Cardiac muscle cell (in vitro differentiated cells and primary cell): ENCODE measurements at regions not wholly inside any gene's neighbourhood (a gene's known extent, or its start where the extent isn't known, plus 50 kb on each side); places are given as distances from the start of the nearest gene placed in this dataset.
A peak's percentile ranks its signal among the peaks of the same experiment; 100 is the strongest.

Experiments used
- DNase-seq, 2 donors: peaks; one replicate each; pipeline versions ENCODE4 v3.0.0 to v3.0.0-alpha.2; 2010 to 2017; ENCODE audit warnings: low read depth in 1 of 2, low spot score in 1 of 2
- H3K27ac ChIP-seq: fragments of 200-600 bp; sonication (generic); 2 replicates; pipeline ENCODE4 v1.5.1; 2016
- H3K27me3 ChIP-seq: fragments of 200-600 bp; sonication (generic); 2 replicates; pipeline ENCODE4 v1.6.0; 2016; ENCODE audit warnings: control low read depth
- H3K36me3 ChIP-seq: fragments of 200-600 bp; sonication (generic); 2 replicates; pipeline ENCODE4 v1.5.1; 2016; ENCODE audit warnings: control low read depth
- H3K4me1 ChIP-seq: fragments of 200-600 bp; sonication (generic); 2 replicates; pipeline ENCODE4 v1.8.1; 2017; ENCODE audit warnings: low read depth, mild to moderate bottlenecking, mixed run types
- H3K4me3 ChIP-seq: fragments of 200-600 bp; sonication (generic); 2 replicates; pipeline ENCODE4 v1.5.1; 2016; ENCODE audit warnings: mild to moderate bottlenecking
- H3K9me3 ChIP-seq: fragments of 200-600 bp; sonication (generic); 2 replicates; pipeline ENCODE4 v1.5.1; 2017; ENCODE audit warnings: low read depth, mild to moderate bottlenecking, control low read depth
- TF ChIP-seq, protein P1 (sequence below): IDR thresholded peaks from 2 replicates; pipeline ENCODE4 v1.5.1; 2012; ENCODE audit warnings: low read depth, mild to moderate bottlenecking, low read length

DNA sequence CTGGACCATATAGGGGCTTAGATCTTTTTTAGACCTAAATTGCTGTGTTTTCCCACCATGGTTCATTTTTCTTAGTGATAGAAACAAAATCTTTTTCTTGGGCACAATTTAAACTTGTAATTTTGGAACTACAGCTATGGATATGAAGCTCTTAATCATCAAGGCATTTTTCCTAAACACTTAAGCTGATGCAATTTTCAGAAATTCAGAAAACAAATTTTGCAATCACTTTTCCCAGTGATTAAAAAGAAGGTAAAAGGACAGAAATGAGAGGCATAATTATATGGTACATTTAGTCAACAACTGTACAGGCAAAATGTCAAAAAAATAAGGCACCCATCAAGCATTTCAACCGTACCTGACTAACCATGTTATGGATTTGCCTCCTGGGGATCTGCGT lies 665.4 kb downstream of the XIRP2 start:
- TF ChIP-seq, protein P1, sequence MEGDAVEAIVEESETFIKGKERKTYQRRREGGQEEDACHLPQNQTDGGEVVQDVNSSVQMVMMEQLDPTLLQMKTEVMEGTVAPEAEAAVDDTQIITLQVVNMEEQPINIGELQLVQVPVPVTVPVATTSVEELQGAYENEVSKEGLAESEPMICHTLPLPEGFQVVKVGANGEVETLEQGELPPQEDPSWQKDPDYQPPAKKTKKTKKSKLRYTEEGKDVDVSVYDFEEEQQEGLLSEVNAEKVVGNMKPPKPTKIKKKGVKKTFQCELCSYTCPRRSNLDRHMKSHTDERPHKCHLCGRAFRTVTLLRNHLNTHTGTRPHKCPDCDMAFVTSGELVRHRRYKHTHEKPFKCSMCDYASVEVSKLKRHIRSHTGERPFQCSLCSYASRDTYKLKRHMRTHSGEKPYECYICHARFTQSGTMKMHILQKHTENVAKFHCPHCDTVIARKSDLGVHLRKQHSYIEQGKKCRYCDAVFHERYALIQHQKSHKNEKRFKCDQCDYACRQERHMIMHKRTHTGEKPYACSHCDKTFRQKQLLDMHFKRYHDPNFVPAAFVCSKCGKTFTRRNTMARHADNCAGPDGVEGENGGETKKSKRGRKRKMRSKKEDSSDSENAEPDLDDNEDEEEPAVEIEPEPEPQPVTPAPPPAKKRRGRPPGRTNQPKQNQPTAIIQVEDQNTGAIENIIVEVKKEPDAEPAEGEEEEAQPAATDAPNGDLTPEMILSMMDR: no peak
- no peaks in the 10 kb centered on the region for H3K27me3 ChIP-seq
- H3K36me3 ChIP-seq: no peaks in the 10 kb centered on the region
- H3K27ac ChIP-seq: no peak overlapping the region
- H3K4me1 ChIP-seq: no peaks in the 10 kb centered on the region
- H3K4me3 ChIP-seq: no peak overlapping the region
- no peak for DNase-seq
- H3K9me3 ChIP-seq: no peaks in the 10 kb centered on the region

DNA sequence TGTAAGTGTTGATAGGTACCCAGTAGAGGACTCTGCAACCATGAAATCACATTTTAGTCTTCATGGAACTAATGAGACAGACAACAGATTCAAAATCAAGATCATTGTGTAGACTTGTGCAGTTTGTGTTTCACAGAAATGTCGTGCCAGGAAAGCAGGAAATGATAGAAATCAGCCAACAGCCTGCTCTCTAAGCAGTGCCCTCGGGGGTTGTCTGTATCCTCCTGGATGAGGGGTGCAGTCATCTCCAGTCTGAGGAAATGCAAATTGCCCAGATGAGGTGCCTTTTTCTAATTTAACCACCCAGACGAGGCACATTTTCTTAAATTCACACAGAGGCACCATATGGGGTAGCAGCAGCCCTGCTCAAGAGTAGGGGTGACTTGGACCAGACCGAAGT lies 663.1 kb downstream of the XIRP2 start:
- no peaks in the 10 kb centered on the region for H3K36me3 ChIP-seq
- no peak overlapping the region for H3K27ac ChIP-seq
- no peaks in the 10 kb centered on the region for H3K27me3 ChIP-seq
- TF ChIP-seq, protein P1: no peak
- no peaks in the 10 kb centered on the region for H3K9me3 ChIP-seq
- H3K4me1 ChIP-seq: no peaks in the 10 kb centered on the region
- no peak overlapping the region for H3K4me3 ChIP-seq
- DNase-seq: no peak

GRCh38 chr2:167550448-167550847 lies 662.2 kb downstream of the XIRP2 start:
- peak; percentile 33 to 46 for DNase-seq
- Histone ChIP-seq H3K9me3 (no peaks in the 10 kb centered on the region), H3K27ac (no peak overlapping the region), H3K4me3 (no peak overlapping the region), H3K4me1 (no peaks in the 10 kb centered on the region), H3K36me3 (no peaks in the 10 kb centered on the region), H3K27me3 (no peaks in the 10 kb centered on the region)
- TF ChIP-seq, protein P1: peak; percentile 43

- TF ChIP-seq, protein P1: no peak
- Histone ChIP-seq H3K27ac (no peak overlapping the region), H3K9me3 (no peaks in the 10 kb centered on the region), H3K4me3 (no peak overlapping the region), H3K4me1 (no peaks in the 10 kb centered on the region), H3K36me3 (no peaks in the 10 kb centered on the region), H3K27me3 (no peaks in the 10 kb centered on the region)
- DNase-seq: no peak
Measured at GRCh38 chr2:167548396-167548795, 660.1 kb downstream of the XIRP2 start.

- H3K27me3 ChIP-seq: no peaks in the 10 kb centered on the region
- H3K4me1 ChIP-seq: no peaks in the 10 kb centered on the region
- H3K9me3 ChIP-seq: no peaks in the 10 kb centered on the region
- TF ChIP-seq, protein P1: no peak
- H3K4me3 ChIP-seq: no peak overlapping the region
- no peak overlapping the region for H3K27ac ChIP-seq
- H3K36me3 ChIP-seq: no peaks in the 10 kb centered on the region
- no peak for DNase-seq
Measured at GRCh38 chr2:167544602-167545001, 656.3 kb downstream of the XIRP2 start.

DNA sequence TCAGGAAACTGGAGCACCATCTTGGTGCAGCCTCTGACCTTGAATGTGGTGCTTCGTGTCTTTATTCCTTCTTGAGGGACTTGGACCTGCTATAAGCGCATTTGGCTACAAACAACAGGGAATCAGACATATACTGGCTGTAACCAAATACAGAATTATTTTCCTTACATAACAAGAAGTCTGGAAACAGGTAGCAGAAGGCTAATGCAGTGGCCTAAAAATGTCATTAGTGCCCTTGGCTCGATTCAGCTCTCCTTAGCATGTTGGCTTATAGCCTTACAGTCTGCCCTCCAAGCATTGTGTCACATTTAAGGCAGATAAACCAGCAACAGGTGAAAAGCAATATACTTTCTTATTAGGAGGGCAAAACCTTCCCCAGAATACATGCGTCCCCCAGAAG lies 655.4 kb downstream of the XIRP2 start:
- DNase-seq: no peak

More for the DNA sequence above, 655.4 kb downstream of the XIRP2 start:
- Histone ChIP-seq H3K4me3 (no peak overlapping the region), H3K9me3 (no peaks in the 10 kb centered on the region), H3K4me1 (no peaks in the 10 kb centered on the region), H3K27ac (no peak overlapping the region), H3K36me3 (no peaks in the 10 kb centered on the region), H3K27me3 (no peaks in the 10 kb centered on the region)
- TF ChIP-seq, protein P1: no peak
